ENCODE measurements at regions not wholly inside any gene's neighbourhood (a gene's known extent, or its start where the extent isn't known, plus 50 kb on each side); places are given as distances from the start of the nearest gene placed in this dataset.
"Not testable (repeated sequence)": the region's sequence is repeated elsewhere in the genome, so short reads cannot be mapped to it uniquely, and the experiment has no call there.

DNA sequence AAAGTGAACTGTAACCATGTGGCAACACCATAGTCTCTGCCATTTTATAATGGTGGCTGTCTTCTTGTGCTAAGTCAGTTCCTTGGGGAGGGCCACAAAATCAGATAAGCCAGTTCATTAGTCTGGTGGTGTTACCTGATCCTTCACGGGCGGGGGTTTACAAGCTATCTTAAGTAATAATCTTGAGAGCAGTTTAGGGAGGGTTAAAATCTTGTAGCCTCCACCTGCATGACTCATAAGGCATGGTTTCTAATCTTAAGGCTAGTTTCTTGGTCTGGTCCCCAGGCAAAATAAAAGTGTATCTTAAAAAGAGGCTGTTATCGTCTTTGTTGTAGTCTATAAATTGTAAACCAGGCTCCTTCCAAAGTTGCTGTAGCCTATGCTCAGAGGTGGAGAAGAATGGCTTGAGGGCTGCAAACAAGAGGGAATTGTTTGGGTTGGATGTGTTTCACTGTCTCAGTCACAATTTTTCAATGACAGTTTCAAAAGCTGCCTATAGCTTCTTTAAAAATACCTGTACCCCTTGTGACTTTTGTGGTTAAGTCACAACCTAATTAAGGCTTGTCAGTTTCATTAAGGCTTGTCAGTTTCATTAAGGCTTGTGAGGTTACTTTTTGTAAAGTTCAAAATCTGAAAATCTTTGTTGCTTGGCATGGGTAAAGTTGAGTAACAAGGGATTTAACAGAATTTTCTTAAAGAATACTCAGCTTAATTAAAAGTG is 135.7 kb downstream of the RPS4Y2 start:
- H3K36me3 ChIP-seq (replicated peaks in 1 of 2; ENCODE audit: insufficient read depth in 1 of 2, low read depth in 2 of 2) = no peaks in the 10 kb centered on the region
- intact Hi-C loops (cut with DNase I) = no loop called here
- 60 to 68% methylated on average over 3 of the region's 3 CpGs for WGBS, 2 donors
- no peak for ATAC-seq
- H3K27ac ChIP-seq = no peak overlapping the region
- no peaks in the 10 kb centered on the region for H3K4me1 ChIP-seq
- H3K9me3 ChIP-seq = no peaks in the 10 kb centered on the region
- no peak for DNase-seq
- H3K4me3 ChIP-seq = no peak overlapping the region
- TF ChIP-seq POLR2A (IDR thresholded peaks at IDR 0.05) = no peak
- TF ChIP-seq, protein P1, sequence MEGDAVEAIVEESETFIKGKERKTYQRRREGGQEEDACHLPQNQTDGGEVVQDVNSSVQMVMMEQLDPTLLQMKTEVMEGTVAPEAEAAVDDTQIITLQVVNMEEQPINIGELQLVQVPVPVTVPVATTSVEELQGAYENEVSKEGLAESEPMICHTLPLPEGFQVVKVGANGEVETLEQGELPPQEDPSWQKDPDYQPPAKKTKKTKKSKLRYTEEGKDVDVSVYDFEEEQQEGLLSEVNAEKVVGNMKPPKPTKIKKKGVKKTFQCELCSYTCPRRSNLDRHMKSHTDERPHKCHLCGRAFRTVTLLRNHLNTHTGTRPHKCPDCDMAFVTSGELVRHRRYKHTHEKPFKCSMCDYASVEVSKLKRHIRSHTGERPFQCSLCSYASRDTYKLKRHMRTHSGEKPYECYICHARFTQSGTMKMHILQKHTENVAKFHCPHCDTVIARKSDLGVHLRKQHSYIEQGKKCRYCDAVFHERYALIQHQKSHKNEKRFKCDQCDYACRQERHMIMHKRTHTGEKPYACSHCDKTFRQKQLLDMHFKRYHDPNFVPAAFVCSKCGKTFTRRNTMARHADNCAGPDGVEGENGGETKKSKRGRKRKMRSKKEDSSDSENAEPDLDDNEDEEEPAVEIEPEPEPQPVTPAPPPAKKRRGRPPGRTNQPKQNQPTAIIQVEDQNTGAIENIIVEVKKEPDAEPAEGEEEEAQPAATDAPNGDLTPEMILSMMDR (IDR thresholded peaks at IDR 0.05) = no peak
- no peaks in the 10 kb centered on the region for H3K27me3 ChIP-seq

DNA sequence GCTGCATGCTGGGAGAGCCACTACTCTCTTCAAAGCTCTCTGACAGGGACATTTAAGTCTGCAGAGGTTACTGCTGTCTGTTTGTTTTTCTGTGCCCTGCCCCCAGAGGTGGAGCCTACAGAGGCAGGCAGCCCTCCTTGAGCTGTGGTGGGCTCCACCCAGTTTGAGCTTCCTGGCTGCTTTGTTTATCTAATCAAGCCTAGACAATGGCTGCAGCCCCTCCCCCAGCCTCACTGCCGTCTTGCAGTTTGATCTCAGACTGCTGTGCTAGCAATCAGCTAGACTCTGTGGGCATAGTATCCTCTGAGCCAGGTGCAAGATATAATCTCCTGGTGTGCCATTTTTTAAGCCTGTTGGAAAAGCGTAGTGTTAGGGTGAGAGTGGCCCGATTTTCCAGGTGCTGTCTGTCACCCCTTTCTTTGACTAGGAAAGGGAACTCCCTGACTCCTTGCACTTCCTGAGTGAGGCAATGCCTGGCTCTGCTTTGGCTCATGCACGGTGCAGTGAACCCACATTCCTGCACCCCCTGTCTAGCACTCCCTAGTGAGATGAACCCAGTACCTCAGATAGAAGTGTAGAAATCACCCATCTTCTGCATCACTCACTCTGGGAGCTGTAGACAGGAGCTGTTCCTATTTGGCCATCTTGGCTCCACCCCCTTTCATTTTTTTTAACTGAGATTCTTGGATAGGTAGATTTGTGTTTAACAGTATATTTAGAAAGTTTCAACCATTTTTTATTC is 169.6 kb downstream of the RPS4Y2 start:
- H3K9me3 ChIP-seq; DNase-seq; H3K36me3 ChIP-seq (replicated peaks in 1 of 2; ENCODE audit: insufficient read depth in 1 of 2, low read depth in 2 of 2); H3K4me3 ChIP-seq; H3K27ac ChIP-seq; H3K27me3 ChIP-seq; ATAC-seq; intact Hi-C loops (cut with DNase I); H3K4me1 ChIP-seq: not testable (repeated sequence)
- WGBS, 2 donors = 34 to 57% methylated on average over 3 to 4 of the region's 4 CpGs

DNA sequence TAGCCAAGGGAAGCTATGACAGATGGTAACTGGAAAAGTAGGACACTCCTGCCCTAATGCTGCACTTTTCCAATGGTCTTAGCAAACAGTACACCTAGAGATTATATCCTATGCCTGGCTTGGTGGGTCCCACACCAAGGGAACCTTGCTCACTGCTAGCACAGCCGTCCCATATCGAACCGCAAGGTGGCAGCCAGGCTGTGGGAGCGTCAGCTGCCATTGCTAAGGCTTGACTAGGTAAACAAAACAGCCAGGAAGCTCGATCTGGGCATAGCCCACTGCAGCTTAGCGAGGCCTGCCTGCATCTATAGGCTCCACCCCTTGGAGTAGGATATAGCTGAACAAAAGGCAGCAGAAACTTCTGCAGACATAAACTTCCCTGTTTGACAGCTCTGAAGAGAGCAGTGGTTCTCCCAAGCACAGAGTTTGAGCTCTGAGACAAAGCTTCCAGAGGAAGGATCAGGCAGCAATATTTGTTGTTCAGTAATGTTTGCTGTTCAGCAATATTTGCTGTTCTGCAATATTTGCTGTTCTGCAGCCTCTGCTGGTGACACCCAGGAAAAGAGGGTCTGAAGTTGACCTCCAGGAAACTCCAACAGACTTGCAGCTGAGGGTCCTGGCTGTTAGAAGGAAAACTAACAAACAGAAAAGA is 173.9 kb downstream of the RPS4Y2 start:
- TF ChIP-seq POLR2A (IDR thresholded peaks at IDR 0.05) = no peak
- TF ChIP-seq, protein P1 (IDR thresholded peaks at IDR 0.05) = no peak
- Histone ChIP-seq H3K4me3 (no peak overlapping the region), H3K9me3 (no peaks in the 10 kb centered on the region), H3K4me1 (no peaks in the 10 kb centered on the region), H3K27me3 (no peaks in the 10 kb centered on the region), H3K27ac (no peak overlapping the region), H3K36me3 (replicated peaks in 1 of 2; ENCODE audit: insufficient read depth in 1 of 2, low read depth in 2 of 2) (no peaks in the 10 kb centered on the region)
- ATAC-seq = no peak
- DNase-seq = no peak
- intact Hi-C loops (cut with DNase I) = no loop called here
- 52% methylated on average over 5 of the region's 6 CpGs; no CpG with 5 or more reads in 1 of the 2 donors for WGBS, 2 donors

- intact Hi-C loops (cut with DNase I); H3K27me3 ChIP-seq; H3K36me3 ChIP-seq (replicated peaks in 1 of 2; ENCODE audit: insufficient read depth in 1 of 2, low read depth in 2 of 2); H3K4me3 ChIP-seq; H3K4me1 ChIP-seq; H3K27ac ChIP-seq; ATAC-seq; H3K9me3 ChIP-seq; DNase-seq: not testable (repeated sequence)
- WGBS, 2 donors = 48 to 73% methylated on average over 6 of the region's 7 CpGs
Measured at GRCh38 chrY:20936709-20937251, 180.9 kb downstream of the RPS4Y2 start.

DNA sequence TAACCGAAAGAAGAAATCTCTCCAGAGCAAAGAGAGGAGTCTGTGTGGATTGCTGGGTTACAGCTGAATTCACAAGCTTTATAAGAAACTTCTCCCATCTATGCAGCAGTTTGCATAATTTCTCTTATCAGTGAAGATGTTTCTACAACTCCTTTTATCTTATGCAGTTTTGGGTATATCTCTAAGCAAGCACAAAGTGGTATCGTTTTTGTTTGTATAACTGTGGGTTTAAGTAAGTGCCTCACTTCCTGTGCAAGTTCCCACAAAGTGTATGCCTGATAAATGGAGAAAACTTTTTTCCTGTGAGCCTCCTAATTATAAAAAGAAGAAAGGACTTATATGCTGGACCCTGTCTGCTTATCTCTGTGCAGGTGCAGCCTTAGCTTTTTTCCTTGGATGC is 205.6 kb downstream of the RPS4Y2 start:
- 20 to 55% methylated on average over 2 of the region's 2 CpGs for WGBS, 2 donors
- intact Hi-C loops (cut with DNase I) = no loop called here
- Histone ChIP-seq H3K4me3 (no peak overlapping the region), H3K27me3 (no peaks in the 10 kb centered on the region), H3K27ac (no peak overlapping the region), H3K36me3 (replicated peaks in 1 of 2; ENCODE audit: insufficient read depth in 1 of 2, low read depth in 2 of 2) (no peaks in the 10 kb centered on the region), H3K9me3 (no peaks in the 10 kb centered on the region), H3K4me1 (no peaks in the 10 kb centered on the region)
- no peak for ATAC-seq
- TF ChIP-seq, protein P1 (IDR thresholded peaks at IDR 0.05) = no peak
- no peak for TF ChIP-seq POLR2A (IDR thresholded peaks at IDR 0.05)
- no peak for DNase-seq
